ENCODE measurements at regions not wholly inside any gene's neighbourhood (a gene's known extent, or its start where the extent isn't known, plus 50 kb on each side); places are given as distances from the start of the nearest gene placed in this dataset.

- DNase-seq = no peak
Measured at GRCh38 chr7:41219276-41219675, 483.6 kb downstream of the INHBA start.

- DNase-seq = no peak
Measured at GRCh38 chr7:41217306-41217705, 485.6 kb downstream of the INHBA start.

GRCh38 chr7:41207141-41207540 is 495.7 kb downstream of the INHBA start:
- no peak for DNase-seq

GRCh38 chr7:41206267-41206666 is 496.6 kb downstream of the INHBA start:
- no peak for DNase-seq

- no peak for DNase-seq
Measured at GRCh38 chr7:41205600-41205999, 497.3 kb downstream of the INHBA start.

GRCh38 chr7:41203542-41203941 is 499.3 kb downstream of the INHBA start:
- DNase-seq = no peak

GRCh38 chr7:41201021-41201420 is 501.9 kb downstream of the INHBA start:
- DNase-seq = no peak

- DNase-seq = no peak
Measured at GRCh38 chr7:41199136-41199535, 503.8 kb downstream of the INHBA start.

GRCh38 chr7:41198502-41198901 is 504.4 kb downstream of the INHBA start:
- no peak for DNase-seq

- no peak for DNase-seq
Measured at GRCh38 chr7:41197769-41198168, 505.1 kb downstream of the INHBA start.

- DNase-seq = peak; percentile 83
Measured at GRCh38 chr7:41193738-41194282, 509.1 kb downstream of the INHBA start.

GRCh38 chr7:41190581-41190980 is 512.3 kb downstream of the INHBA start:
- no peak for DNase-seq

- no peak for DNase-seq
Measured at GRCh38 chr7:41189866-41190265, 513.0 kb downstream of the INHBA start.

- no peak for DNase-seq
Measured at GRCh38 chr7:41188163-41189130, 514.4 kb downstream of the INHBA start.

GRCh38 chr7:41187322-41187721 is 515.6 kb downstream of the INHBA start:
- no peak for DNase-seq

- DNase-seq = no peak
Measured at GRCh38 chr7:41185851-41186250, 517.0 kb downstream of the INHBA start.

- DNase-seq = no peak
Measured at GRCh38 chr7:41183741-41184140, 519.1 kb downstream of the INHBA start.

- DNase-seq = no peak
Measured at GRCh38 chr7:41182782-41183181, 520.1 kb downstream of the INHBA start.

- DNase-seq = no peak
Measured at GRCh38 chr7:41175435-41175834, 527.5 kb downstream of the INHBA start.

GRCh38 chr7:41174521-41174920 is 528.4 kb downstream of the INHBA start:
- no peak for DNase-seq

- no peak for DNase-seq
Measured at GRCh38 chr7:41170466-41170865, 532.4 kb downstream of the INHBA start.

GRCh38 chr7:41169317-41169716 is 533.6 kb downstream of the INHBA start:
- DNase-seq = no peak

GRCh38 chr7:41167836-41168235 is 535.1 kb downstream of the INHBA start:
- DNase-seq = no peak

- DNase-seq = no peak
Measured at GRCh38 chr7:41164440-41164839, 538.5 kb downstream of the INHBA start.

GRCh38 chr7:41163991-41164390 is 538.9 kb downstream of the INHBA start:
- no peak for DNase-seq

All from NCI-H1694 treated with DMSO at 0.1 percent for 48 hours (cell line).